ENCODE measurements at regions not wholly inside any gene's neighbourhood (a gene's known extent, or its start where the extent isn't known, plus 50 kb on each side); places are given as distances from the start of the nearest gene placed in this dataset.

- TF ChIP-seq, protein P1, sequence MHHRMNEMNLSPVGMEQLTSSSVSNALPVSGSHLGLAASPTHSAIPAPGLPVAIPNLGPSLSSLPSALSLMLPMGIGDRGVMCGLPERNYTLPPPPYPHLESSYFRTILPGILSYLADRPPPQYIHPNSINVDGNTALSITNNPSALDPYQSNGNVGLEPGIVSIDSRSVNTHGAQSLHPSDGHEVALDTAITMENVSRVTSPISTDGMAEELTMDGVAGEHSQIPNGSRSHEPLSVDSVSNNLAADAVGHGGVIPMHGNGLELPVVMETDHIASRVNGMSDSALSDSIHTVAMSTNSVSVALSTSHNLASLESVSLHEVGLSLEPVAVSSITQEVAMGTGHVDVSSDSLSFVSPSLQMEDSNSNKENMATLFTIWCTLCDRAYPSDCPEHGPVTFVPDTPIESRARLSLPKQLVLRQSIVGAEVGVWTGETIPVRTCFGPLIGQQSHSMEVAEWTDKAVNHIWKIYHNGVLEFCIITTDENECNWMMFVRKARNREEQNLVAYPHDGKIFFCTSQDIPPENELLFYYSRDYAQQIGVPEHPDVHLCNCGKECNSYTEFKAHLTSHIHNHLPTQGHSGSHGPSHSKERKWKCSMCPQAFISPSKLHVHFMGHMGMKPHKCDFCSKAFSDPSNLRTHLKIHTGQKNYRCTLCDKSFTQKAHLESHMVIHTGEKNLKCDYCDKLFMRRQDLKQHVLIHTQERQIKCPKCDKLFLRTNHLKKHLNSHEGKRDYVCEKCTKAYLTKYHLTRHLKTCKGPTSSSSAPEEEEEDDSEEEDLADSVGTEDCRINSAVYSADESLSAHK (CRISPR knock-in tag; IDR thresholded peaks at IDR 0.05; ENCODE audit: borderline replicate concordance), result no peak
- TF ChIP-seq SMAD1 (CRISPR knock-in tag; IDR thresholded peaks at IDR 0.05; ENCODE audit: borderline replicate concordance, low read depth) (no peak), SP140L (CRISPR knock-in tag; IDR thresholded peaks at IDR 0.05; ENCODE audit: borderline replicate concordance) (no peak), ZNF44 (CRISPR knock-in tag; IDR thresholded peaks at IDR 0.05) (no peak), MBD4 (IDR thresholded peaks at IDR 0.05; ENCODE audit: borderline replicate concordance, low read length) (no peak), MAFG (CRISPR knock-in tag; IDR thresholded peaks at IDR 0.05) (no peak), RBFOX2 (IDR thresholded peaks at IDR 0.05; ENCODE audit: low read depth, low read length) (no peak)
- TF ChIP-seq, protein P2, sequence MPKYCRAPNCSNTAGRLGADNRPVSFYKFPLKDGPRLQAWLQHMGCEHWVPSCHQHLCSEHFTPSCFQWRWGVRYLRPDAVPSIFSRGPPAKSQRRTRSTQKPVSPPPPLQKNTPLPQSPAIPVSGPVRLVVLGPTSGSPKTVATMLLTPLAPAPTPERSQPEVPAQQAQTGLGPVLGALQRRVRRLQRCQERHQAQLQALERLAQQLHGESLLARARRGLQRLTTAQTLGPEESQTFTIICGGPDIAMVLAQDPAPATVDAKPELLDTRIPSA (CRISPR knock-in tag; IDR thresholded peaks at IDR 0.05; ENCODE audit: borderline replicate concordance), result no peak
Observed at GRCh38 chr6:14929291-14929690, 316.6 kb upstream of the JARID2 start (continued).

- Histone ChIP-seq H3K79me2 (ENCODE audit: insufficient read depth, low read length) (no peaks in the 10 kb centered on the region), H3K4me3 (replicated peaks in 1 of 3; ENCODE audit: insufficient read depth in 1 of 3, low read depth in 2 of 3, low read length in 3 of 3) (no peak overlapping the region), H3K9ac (ENCODE audit: insufficient read depth, low read depth, low read length) (no peak overlapping the region), H3K4me2 (ENCODE audit: low read depth, low read length) (no peak overlapping the region), H3K4me1 (ENCODE audit: insufficient read depth, low read length) (no peaks in the 10 kb centered on the region), H3K27ac (ENCODE audit: extremely low read length, insufficient read depth, low read length) (no peak overlapping the region), H3K27me3 (ENCODE audit: control insufficient read depth in 1 of 2, insufficient read depth in 2 of 2, low read length in 2 of 2) (no peaks in the 10 kb centered on the region), H3K9me3 (ENCODE audit: low read length) (no peaks in the 10 kb centered on the region), H2AFZ (ENCODE audit: low read length) (no peak overlapping the region), H4K20me1 (ENCODE audit: insufficient read depth, low read length) (no peaks in the 10 kb centered on the region), H3K36me3 (replicated peaks in 1 of 2; ENCODE audit: control insufficient read depth in 1 of 2, insufficient read depth in 2 of 2, low read length in 2 of 2) (no peaks in the 10 kb centered on the region)
- POLR2A ChIA-PET, result no interaction called here
- FAIRE-seq (no peak), DNase-seq (ENCODE audit: low spot score) (no peak), ATAC-seq (no peak)
- WGBS (ENCODE audit: low lambda C conversion rate), result 52% methylated on average over 2 of the region's 2 CpGs
- intact Hi-C loops (cut with micrococcal nuclease; ENCODE audit: unreplicated experiment), result no loop called here
- CTCF ChIA-PET (ENCODE audit: low intra/inter-chr PET ratio, low total read pairs), result no interaction called here
- TF ChIP-seq IKZF5 (CRISPR knock-in tag; IDR thresholded peaks at IDR 0.05) (no peak), PAWR (CRISPR knock-in tag; IDR thresholded peaks at IDR 0.05; ENCODE audit: borderline replicate concordance) (no peak), PBX2 (CRISPR knock-in tag; IDR thresholded peaks at IDR 0.05) (no peak), LBX2 (CRISPR knock-in tag; IDR thresholded peaks at IDR 0.05; ENCODE audit: borderline replicate concordance) (no peak), DBP (CRISPR knock-in tag; IDR thresholded peaks at IDR 0.05; ENCODE audit: not compliant biosample characterization) (no peak)
- in situ Hi-C loops (cut with HindIII; ENCODE audit: extremely low pct_ligation_motif_present, low pct_unique_long_range_greater_than_20kb), result no loop called here
- no TSS peak for BruUV-seq (replicated peaks)
Observed at GRCh38 chr6:14930366-14930989, 315.4 kb upstream of the JARID2 start.

Measured in HepG2 (cell line).